MM.1S (cell line): ENCODE measurements at regions not wholly inside any gene's neighbourhood (a gene's known extent, or its start where the extent isn't known, plus 50 kb on each side); places are given as distances from the start of the nearest gene placed in this dataset.

Experiments used
- EZH2 ChIP-seq: fragments of 300-600 bp; sonication (generic); optimal IDR thresholded peaks from 2 replicates; pipeline ENCODE3; 2017; ENCODE audit warnings: low read depth, mild to moderate bottlenecking, antibody characterized with exemption, low read length, mixed read lengths
- EZH2phosphoT487 ChIP-seq: fragments of 300-600 bp; sonication (generic); IDR thresholded peaks from 2 replicates; pipeline ENCODE4 v1.6.1; 2018; ENCODE audit warnings: antibody characterized with exemption, low read length

DNA sequence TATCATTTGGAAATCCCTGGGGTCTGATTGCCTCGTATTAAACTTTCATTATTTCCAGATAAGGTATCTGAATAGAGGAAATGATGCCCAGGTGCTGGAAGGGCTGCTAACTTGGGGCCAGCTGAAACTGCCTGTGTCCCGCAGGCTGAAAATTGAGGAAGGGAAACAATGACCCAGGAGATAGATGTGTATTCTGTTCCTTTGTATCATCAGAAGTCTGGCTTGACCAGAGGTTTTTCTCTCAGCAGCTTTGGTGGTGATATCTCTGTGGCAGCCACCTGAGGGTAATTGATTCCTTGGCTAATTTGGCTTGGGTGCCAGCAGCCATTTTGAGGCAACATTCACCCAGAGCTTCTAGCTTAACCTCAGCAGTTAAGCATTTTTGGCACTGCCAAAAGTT lies 90.0 kb upstream of the STT3B start:
- no peak for TF ChIP-seq EZH2
- TF ChIP-seq EZH2phosphoT487 = no peak
